Endothelial cell of umbilical vein (primary cell): ENCODE measurements at regions not wholly inside any gene's neighbourhood (a gene's known extent, or its start where the extent isn't known, plus 50 kb on each side); places are given as distances from the start of the nearest gene placed in this dataset.

Experiments
- BruUV-seq: library from RNA; stranded (reverse); fragments of 400-500 nt; replicated peaks from 2 replicates; lab custom pipeline; 2021; lab: Mats Ljungman, UMichigan
- CTCF ChIA-PET: fragments of 300-600, 350-600 bp; sonication (Branson Sonifier 250); formaldehyde crosslinking; loops from one replicate; lab custom pipeline; 2021; ENCODE audit warnings: antibody characterized with exemption, inconsistent platforms; lab: Charles Lee
- POLR2A ChIA-PET: fragments of 300-600, 350-600 bp; sonication (Branson Sonifier 250); formaldehyde crosslinking; loops from one replicate; lab custom pipeline; 2021; ENCODE audit warnings: antibody characterized with exemption, inconsistent platforms; lab: Charles Lee
- DNase-seq: peaks from one replicate; pipeline ENCODE4 v3.0.0-alpha.2; 2011; ENCODE audit warnings: low read depth, low spot score
- FAIRE-seq: peaks from 2 replicates; lab custom pipeline; 2011; peaks lifted over from hg19 to GRCh38; lab: Jason Lieb, UNC
- H2AFZ ChIP-seq: 2 replicates; pipeline ENCODE4 v1.6.0; 2012; ENCODE audit warnings: low read depth, low read length, control low read depth, inconsistent platforms
- H3K27ac ChIP-seq: 2 replicates; pipeline ENCODE4 v1.5.1; 2011; ENCODE audit warnings: low read depth, mild to moderate bottlenecking, control low read depth, low read length, moderate library complexity; ENCODE audit not compliant: insufficient read depth
- H3K27me3 ChIP-seq, 2 experiments: 2 replicates each; pipeline versions ENCODE4 v1.6.0 to v1.6.1; 2011; ENCODE audit warnings: low read length in 2 of 2, mixed read lengths in 1 of 2; ENCODE audit not compliant: control insufficient read depth in 2 of 2, insufficient read depth in 2 of 2
- H3K36me3 ChIP-seq, 2 experiments: 2 replicates in 1 of 2; 3 replicates in 1 of 2; pipeline ENCODE4 v1.5.1; 2011; ENCODE audit warnings: low read length in 2 of 2, mild to moderate bottlenecking in 1 of 2, moderate library complexity in 1 of 2; ENCODE audit not compliant: control insufficient read depth in 2 of 2, insufficient read depth in 2 of 2; ENCODE audit errors: extremely low read depth in 1 of 2
- H3K4me1 ChIP-seq: 3 replicates; pipeline ENCODE4 v1.5.1; 2011; ENCODE audit warnings: mild to moderate bottlenecking, low read length; ENCODE audit not compliant: control insufficient read depth, insufficient read depth; ENCODE audit errors: extremely low read depth
- H3K4me2 ChIP-seq: 2 replicates; pipeline ENCODE4 v1.6.1; 2011; ENCODE audit warnings: low read length, control low read depth, mixed read lengths; ENCODE audit not compliant: insufficient read depth
- H3K4me3 ChIP-seq, 3 experiments: fragments of 200-600 bp in 1 of 3; sonication (generic), shearing (Covaris generic) in 1 of 3; replicated peaks in 1 of 3; 2 replicates each; pipeline ENCODE4 v1.5.1; 2011 to 2016; ENCODE audit warnings: control low read depth in 3 of 3, low read length in 3 of 3, mild to moderate bottlenecking in 2 of 3, inconsistent platforms in 1 of 3, low read depth in 1 of 3, moderate library complexity in 1 of 3; ENCODE audit not compliant: insufficient read depth in 1 of 3
- H3K79me2 ChIP-seq: 2 replicates; pipeline ENCODE4 v1.6.0; 2012; ENCODE audit warnings: low read length, inconsistent platforms; ENCODE audit not compliant: control insufficient read depth, insufficient read depth
- H3K9ac ChIP-seq: replicated peaks from 2 replicates; pipeline ENCODE3; 2011; ENCODE audit warnings: low read length, control low read depth; ENCODE audit not compliant: insufficient read depth; ENCODE audit errors: extremely low read depth
- H3K9me1 ChIP-seq: replicated peaks from 3 replicates; pipeline ENCODE4 v1.6.0; 2011; ENCODE audit warnings: mild to moderate bottlenecking, low read length; ENCODE audit not compliant: control insufficient read depth, insufficient read depth; ENCODE audit errors: extremely low read depth
- H3K9me3 ChIP-seq: replicated peaks from 2 replicates; pipeline ENCODE4 v1.5.1; 2012; ENCODE audit warnings: low read length, inconsistent platforms; ENCODE audit not compliant: control insufficient read depth, insufficient read depth
- H4K20me1 ChIP-seq: replicated peaks from 2 replicates; pipeline ENCODE3; 2011; ENCODE audit warnings: mild to moderate bottlenecking, low read length; ENCODE audit not compliant: control insufficient read depth, insufficient read depth; ENCODE audit errors: extremely low read depth
- CTCF ChIP-seq, 2 donors: IDR thresholded peaks; 1 replicate in 1 of 2; 2 replicates in 1 of 2; pipeline ENCODE4 v1.5.1; 2011; ENCODE audit warnings: low read length in 2 of 2, mild to moderate bottlenecking in 2 of 2, moderate library complexity in 2 of 2, control low read depth in 1 of 2, inconsistent platforms in 1 of 2, low read depth in 1 of 2; ENCODE audit not compliant: insufficient read depth in 1 of 2; ENCODE audit errors: extremely low read depth in 1 of 2
- EZH2 ChIP-seq: IDR thresholded peaks from 2 replicates; pipeline ENCODE4 v1.6.1; 2012; ENCODE audit warnings: borderline replicate concordance, low read depth, mild to moderate bottlenecking, moderate library complexity, low read length, inconsistent platforms; ENCODE audit not compliant: severe bottlenecking
- FOS ChIP-seq: IDR thresholded peaks from 2 replicates; pipeline ENCODE4 v1.6.1; 2011; ENCODE audit warnings: mild to moderate bottlenecking, low read length, moderate library complexity, borderline replicate concordance; ENCODE audit not compliant: insufficient read depth
- GATA2 ChIP-seq: IDR thresholded peaks from 2 replicates; pipeline ENCODE4 v1.7.0; 2011; ENCODE audit warnings: low read depth, mild to moderate bottlenecking, moderate library complexity, mixed read lengths, low read length; ENCODE audit not compliant: insufficient read length, insufficient read depth
- JUN ChIP-seq: IDR thresholded peaks from 2 replicates; pipeline ENCODE4 v1.6.1; 2011; ENCODE audit warnings: borderline replicate concordance, low read depth; ENCODE audit not compliant: insufficient read length, insufficient read depth
- MAX ChIP-seq: IDR thresholded peaks from 2 replicates; pipeline ENCODE4 v1.6.1; 2011; ENCODE audit not compliant: insufficient read depth, insufficient read length
- MYC ChIP-seq: IDR thresholded peaks from one replicate; pipeline ENCODE4 v1.6.1; 2011; ENCODE audit warnings: mild to moderate bottlenecking, low read depth, low read length
- POLR2A ChIP-seq: IDR thresholded peaks from 2 replicates; pipeline ENCODE4 v1.6.1; 2012; ENCODE audit warnings: low read depth, mild to moderate bottlenecking, control low read depth, low read length
- POLR2AphosphoS5 ChIP-seq: IDR thresholded peaks from 2 replicates; pipeline ENCODE4 v1.6.1; 2012; ENCODE audit warnings: low read depth, mild to moderate bottlenecking, control low read depth, low read length, moderate library complexity; ENCODE audit not compliant: insufficient read depth
- dilution Hi-C: fragments of 300-500 bp; cut with MboI; formaldehyde crosslinking; loops from one replicate; pipeline ENCODE4 v1.15.0; 2019; ENCODE audit warnings: low sequenced_read_pairs; ENCODE audit not compliant: extremely low pct_ligation_motif_present
- intact Hi-C: fragments of 100-400 bp; cut with micrococcal nuclease; formaldehyde crosslinking; loops from one replicate; pipeline ENCODE4 v1.10.0; 2022

GRCh38 chr3:95271395-95271794 lies 1208.5 kb downstream of the NSUN3 start:
- CTCF ChIA-PET = no interaction called here
- dilution Hi-C loops (no loop called here), intact Hi-C loops (no loop called here)
- H3K27me3 ChIP-seq = no peaks in the 10 kb centered on the region
- no peaks in the 10 kb centered on the region for H3K9me3 ChIP-seq
- POLR2A ChIA-PET = no interaction called here
- no peaks in the 10 kb centered on the region for H4K20me1 ChIP-seq
- FAIRE-seq (no peak), DNase-seq (no peak)
- no peaks in the 10 kb centered on the region for H3K4me1 ChIP-seq
- H3K36me3 ChIP-seq = no peaks in the 10 kb centered on the region
- no peak overlapping the region for H3K4me2 ChIP-seq
- no peak overlapping the region for H2AFZ ChIP-seq
- BruUV-seq = no TSS peak
- TF ChIP-seq EZH2 (no peak), MYC (no peak), MAX (no peak), POLR2A (no peak), CTCF (IDR thresholded peaks at IDR 0.05; ENCODE audit: extremely low read depth in 1 of 2, insufficient read depth in 1 of 2, low read depth in 1 of 2, low read length in 2 of 2) (no peak), FOS (no peak), POLR2AphosphoS5 (no peak), JUN (no peak), GATA2 (no peak)
- no peak overlapping the region for H3K4me3 ChIP-seq
- no peak overlapping the region for H3K27ac ChIP-seq
- no peaks in the 10 kb centered on the region for H3K79me2 ChIP-seq
- no peak overlapping the region for H3K9ac ChIP-seq
- no peaks in the 10 kb centered on the region for H3K9me1 ChIP-seq
